NCI-H1694 (cell line): ENCODE measurements at regions not wholly inside any gene's neighbourhood (a gene's known extent, or its start where the extent isn't known, plus 50 kb on each side); places are given as distances from the start of the nearest gene placed in this dataset.
"Not testable (repeated sequence)": the region's sequence is repeated elsewhere in the genome, so short reads cannot be mapped to it uniquely, and the experiment has no call there.

ENCODE experiments used
- DNase-seq: peaks from one replicate; lab custom pipeline; 2025; lab: John Stamatoyannopoulos, UW

DNA sequence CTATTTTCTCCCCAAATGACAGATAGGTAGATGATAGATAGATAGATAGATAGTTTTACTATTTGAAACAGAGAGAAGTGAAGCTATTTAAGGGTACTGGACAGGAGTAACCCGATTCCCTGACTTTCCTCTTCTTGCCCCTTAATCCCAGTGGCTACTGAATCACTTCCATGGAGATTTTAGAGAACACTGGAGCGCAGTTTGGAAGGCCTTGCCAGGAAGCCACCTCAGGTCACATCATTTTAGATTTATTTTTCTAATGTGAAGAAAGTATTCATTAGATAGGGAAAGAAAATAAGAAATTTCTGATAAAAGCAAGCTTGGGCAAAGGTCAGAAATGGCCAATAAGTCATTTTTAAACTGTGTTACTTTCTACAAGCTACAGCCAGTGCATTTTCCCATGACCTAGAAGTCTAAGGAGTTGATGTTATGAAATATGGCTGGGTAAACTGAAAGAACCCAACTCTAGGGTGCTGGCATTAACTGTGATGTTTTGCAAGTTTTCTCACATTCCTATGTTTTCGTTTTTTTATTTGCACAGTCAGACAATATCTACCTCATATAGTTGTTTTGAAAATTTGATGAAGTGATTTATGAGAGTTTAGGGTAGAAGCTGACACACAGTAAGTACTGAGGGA is 544.7 kb upstream of the PTGER4 start:
- no peak for DNase-seq

DNA sequence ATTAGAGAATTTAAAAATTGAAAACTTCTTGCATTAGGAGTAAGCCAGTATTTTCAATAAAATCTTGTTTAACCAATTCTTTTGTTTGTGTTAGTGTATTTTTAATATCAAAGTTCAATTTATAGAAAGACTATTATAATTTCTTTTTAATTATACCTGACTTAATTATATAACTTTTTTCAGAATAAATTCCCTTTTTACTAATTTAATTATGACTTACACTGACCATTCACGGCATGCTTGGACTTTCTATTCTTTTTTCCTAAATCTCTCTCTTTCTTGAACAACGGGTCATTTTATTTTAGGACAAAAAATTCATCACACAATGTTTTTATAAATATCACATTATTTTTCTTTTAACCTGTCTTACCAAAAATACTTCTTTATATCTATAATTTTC is 555.3 kb upstream of the PTGER4 start:
- no peak for DNase-seq

DNA sequence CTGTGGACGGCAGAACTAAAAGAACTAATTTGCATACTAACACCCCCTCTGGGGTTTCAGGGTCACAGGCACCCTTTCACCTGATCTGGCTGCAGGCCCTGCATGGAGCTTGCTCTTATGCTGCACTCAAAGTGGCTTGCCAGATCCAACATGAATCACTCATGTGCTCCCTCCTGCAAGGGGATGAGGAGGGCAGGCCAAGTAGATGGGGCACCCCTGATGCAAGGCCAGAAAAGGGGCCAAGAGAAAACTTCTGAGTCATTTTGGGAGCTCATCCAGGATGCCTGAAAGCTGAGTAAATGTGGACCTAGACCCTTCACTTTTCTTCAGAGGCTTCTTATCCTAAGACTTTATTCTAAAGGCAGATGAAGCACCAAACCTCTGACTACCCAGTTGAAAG is 558.5 kb upstream of the PTGER4 start:
- no peak for DNase-seq

DNA sequence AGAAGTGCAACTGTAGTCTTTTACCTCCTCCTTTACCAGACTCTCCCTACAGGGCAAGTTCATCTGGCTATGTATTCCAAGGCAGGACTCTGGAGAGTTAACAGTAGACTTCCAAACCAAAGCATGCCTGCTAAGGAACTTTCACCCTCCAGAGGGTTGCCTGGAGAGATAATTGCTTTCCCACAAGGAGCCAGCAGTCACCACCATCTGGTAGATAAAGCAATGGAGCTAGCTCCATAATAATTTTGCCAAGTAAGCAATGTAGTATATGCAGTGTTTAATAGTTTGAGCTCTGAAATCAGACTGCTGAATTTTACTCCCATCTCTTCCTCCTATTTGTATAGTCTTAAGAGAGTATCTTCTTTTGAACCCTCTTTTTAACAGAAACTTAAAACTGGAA is 566.8 kb upstream of the PTGER4 start:
- no peak for DNase-seq

DNA sequence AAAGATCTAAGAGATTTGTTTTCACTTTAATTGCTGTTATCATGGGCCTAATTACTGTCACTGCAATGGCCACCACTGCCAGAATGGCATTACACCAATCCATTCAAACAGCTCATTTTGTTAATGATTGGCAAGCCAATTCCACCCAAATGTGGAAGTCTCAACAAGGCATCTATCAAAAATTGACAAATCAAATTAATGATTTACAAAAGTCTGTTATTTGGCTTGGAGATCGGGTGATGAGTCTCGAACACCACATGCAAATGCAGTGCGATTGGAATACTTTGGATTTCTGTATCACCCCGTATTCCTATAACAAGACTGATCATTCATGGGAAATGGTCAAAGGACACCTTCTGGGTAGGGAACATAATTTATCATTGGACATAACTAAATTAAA is 568.7 kb upstream of the PTGER4 start:
- DNase-seq = not testable (repeated sequence)

DNA sequence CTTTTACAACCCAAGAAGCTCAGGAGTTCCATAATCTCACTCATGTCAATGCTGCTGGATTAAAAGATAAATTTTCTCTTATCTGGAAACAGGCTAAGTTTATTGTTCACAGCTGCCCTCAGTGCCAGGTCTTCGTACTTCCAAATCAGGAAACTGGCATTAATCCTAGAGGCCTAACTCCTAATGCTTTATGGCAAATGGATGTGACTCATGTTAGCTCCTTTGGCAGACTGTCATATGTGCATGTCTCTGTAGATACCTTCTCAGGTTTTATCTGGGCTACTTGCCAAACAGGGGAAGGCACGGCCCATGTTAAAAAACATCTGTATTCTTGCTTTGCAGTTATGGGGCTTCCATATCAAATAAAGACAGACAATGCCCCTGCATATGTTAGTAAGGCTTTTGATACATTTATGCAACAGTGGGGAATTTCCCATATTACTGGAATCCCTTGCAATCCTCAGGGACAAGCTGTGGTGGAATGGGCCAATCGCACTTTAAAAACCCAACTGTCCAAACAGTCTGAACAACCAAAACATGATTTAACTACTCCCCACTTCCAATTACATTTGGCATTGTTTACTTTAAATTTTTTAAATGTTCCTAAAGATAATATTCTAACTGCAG is 570.8 kb upstream of the PTGER4 start:
- DNase-seq = not testable (repeated sequence)

DNA sequence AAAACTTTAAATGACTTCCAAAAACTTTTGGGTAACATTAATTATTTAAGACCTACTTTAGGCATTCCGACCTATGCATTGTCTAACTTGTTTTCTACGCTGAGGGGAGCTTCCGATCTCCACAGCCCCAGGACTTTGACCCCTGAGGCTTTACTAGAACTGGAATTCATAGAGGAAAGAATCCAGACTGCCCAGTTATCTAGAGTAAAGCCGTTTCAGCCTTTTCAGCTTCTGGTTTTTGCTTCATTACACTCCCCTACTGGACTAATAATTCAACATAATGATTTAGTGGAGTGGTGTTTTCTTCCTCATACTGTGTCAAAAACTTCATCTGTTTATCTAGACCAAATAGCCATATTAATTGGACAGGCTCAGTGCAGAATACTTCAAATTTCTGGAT is 571.9 kb upstream of the PTGER4 start:
- DNase-seq = not testable (repeated sequence)

DNA sequence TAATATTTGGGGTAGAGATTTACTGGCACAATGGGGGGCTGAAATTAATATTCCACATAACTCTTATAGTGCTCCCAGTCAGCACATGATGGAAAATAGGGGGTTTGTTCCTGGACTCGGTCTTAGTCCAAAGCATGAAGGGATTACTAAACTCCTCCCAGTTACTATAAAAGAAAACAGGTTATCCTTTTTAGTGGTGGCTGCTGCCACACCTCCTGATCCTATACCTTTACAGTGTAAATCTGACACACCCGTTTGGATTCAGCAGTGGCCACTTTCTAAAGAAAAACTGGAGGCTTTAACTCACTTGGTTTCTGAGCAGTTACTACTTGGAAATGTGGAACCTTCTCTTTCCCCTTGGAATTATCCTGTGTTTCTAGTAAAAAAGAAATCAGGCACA is 572.9 kb upstream of the PTGER4 start:
- DNase-seq = no peak

DNA sequence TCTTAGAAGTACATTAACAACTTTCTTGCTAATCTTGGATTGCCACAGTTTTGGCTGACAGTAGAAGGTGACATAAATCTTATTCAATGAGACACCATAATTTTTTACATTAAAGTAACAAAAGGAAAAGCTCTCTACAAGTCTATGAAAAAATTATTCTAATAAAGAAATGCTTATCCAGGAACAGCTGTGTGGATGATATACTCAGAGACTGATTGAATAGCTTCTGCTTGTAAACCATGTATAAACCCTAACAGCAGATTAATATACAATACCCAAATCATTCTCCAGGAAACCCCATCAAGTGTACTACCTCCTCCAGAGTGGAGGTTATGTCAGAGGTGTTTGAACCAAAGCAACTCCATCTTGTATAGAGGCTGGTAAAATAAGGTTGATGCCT is 581.4 kb upstream of the PTGER4 start:
- no peak for DNase-seq

DNA sequence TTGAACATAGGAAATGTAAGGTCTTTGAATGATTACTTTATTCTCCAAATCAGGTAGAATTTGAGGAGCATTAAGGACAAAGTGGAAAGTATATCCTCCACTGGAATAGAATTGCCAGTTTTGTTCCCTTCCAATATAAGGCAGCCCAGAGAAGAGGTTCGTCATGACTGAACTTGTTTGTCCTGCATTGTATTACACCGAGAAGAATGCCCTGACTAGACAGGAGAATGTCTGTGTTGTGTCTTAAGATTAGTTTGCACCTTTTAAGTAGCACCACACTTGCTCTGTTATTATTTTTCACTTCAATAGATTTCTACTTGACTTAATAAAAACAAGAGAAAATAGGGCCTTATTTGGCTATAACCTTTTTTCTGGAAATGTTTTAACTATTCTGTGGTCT is 586.2 kb upstream of the PTGER4 start:
- no peak for DNase-seq

DNA sequence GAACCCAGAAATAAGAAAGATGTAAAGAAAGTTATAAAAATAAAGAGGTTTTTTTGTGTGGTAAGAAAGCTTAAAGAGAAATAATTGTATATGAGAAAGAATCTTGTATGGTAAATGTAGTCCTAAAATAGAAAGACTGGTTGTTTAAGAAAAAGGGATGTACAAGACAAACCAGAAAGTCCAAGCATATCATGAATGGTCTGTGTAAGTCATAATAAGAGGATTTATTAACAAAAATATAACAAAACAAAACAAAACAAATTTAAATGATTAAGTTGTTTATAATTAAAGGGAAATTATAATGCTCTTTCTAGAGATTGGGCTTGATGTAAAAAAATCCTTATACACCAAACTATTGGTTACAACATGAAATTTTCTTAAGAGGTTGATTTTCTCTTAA is 590.4 kb upstream of the PTGER4 start:
- DNase-seq = no peak

DNA sequence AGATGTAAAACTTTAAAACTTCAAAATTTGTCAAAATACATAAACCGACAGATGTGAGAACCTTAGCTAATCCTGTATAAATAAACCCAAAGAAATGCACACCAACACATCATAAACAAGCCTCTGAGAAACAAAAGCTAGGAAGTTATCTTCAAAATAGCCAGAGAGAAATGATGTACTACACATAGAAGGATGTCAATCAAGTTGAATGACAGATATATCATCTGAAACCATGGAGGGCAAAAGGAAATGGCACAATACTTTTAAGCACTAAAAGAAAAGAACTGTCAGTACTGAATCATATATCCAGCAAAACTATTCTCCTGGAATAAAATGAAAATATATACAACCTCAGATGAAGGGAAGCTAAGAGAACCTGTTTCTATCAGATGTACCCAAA is 595.1 kb upstream of the PTGER4 start:
- no peak for DNase-seq

DNA sequence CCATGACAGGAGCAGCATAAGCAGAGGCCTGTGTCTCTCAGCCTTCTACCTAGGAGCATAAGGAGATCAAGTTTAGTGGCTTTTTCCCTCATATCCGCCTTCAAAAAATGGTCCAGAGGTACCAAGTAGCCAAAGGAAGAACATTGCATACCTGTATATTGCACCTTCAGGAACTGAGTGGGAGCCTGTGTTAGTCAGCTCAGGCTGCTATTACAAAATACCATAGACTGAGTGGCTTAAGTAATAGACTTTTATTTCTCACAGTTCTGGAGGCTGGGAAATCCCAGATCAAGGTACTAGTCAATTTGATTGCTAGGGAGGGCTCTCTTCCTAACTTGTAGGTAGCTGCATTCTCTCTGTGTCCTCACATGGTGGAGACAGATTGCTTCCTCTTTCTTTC is 597.4 kb upstream of the PTGER4 start:
- DNase-seq = no peak

DNA sequence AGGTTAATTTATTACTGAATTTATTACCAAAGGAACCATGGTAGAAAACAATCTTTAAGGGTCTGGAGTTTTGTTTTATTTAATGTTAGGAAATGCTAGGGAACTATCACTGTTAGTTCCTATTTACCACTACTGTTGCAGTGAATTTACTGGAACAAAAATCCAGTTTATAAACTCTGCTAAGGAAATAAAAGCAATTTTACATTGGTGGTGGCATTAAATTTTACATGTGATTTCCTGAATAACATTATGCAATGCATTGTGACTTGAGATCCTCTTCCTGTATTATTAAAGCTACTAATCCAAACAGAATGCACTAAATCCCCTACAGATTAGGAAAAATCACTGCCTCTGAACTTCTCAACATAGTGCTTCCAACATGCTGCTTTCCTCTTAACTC is 599.5 kb upstream of the PTGER4 start:
- no peak for DNase-seq

DNA sequence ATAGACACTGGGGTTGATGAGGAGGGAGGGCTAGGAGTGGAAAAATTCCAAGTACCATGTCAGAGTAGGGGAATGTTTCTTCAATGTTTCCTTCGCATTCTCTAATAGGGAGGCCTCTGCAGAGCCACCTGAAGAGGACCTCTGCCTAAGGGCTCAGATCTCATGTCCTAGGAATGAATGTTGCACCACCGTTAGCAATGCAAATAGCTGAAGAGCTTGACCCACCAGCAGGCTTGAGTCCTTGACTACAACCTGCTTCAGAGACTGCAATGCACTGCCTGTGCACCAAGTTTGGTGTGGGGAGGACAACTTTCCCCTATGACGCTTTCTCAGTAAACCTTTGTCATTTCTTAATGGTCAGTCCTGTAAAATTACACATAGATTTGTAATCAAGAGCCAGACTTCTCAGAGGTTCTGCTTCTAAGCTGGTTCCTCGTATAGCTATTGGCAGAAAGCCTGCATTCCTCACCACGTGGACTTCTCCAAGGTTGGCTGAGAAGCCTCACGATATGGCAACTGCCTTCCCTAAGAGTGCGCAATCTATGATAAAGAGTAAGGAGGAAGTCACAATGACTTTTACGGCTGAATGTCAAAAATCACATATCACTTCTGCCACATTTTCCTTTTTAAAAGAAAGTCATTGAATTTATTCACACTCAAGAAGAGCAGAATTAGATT is 600.7 kb upstream of the PTGER4 start:
- DNase-seq = no peak

DNA sequence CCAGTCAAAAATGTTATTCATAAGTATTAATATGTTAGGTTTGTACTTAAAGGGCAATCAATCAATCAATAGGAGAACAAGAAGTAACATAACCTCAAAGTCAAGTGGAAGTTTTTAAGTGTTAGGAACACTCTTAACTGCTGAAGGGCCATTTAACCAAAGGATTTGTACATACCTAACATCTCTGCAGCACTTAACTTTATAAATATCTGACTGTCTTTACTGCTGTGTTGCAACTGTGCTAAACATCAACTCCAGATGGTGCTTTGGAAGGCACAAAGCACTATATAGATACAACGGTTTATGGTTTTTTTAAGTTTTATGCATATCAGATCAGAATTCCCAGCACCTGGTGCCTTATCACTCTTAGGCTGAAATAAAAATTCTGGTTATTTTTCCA is 604.9 kb upstream of the PTGER4 start:
- no peak for DNase-seq

DNA sequence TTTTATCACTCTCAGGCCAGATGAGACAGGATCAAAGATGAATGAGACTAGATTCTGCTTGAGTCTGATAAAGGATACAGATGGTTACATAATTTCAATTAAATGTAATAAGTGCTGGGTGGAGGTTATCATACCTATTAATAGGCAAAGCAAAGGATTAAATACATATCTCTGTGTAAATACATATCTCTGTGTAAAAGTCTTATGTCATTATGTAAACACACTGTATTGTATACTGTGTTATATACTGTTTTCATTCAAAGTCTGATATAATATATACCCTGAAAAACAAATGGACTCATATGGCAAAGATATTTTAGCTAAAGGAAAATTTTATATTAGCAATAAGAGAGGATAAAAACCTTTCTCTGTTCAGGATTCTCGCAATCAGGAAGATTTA is 605.8 kb upstream of the PTGER4 start:
- DNase-seq = no peak

DNA sequence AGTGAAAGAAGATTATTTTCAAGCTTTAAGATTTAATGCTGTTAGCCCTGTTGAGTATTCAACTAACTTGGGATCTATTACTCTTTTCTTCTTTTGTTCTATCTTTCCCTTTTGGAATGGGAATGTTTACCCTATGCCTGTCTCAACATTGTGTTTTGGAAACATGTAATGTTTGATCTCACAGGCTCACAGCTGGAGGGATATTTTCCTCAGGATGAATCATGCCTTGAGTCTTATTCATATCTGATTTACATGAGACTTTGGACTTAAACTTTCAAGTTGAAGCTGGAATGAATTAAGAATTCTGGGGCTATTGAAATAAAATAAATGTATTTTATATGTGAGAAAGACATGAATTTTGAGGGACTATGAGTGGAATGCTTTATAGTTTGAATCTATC is 607.8 kb upstream of the PTGER4 start:
- DNase-seq = no peak

DNA sequence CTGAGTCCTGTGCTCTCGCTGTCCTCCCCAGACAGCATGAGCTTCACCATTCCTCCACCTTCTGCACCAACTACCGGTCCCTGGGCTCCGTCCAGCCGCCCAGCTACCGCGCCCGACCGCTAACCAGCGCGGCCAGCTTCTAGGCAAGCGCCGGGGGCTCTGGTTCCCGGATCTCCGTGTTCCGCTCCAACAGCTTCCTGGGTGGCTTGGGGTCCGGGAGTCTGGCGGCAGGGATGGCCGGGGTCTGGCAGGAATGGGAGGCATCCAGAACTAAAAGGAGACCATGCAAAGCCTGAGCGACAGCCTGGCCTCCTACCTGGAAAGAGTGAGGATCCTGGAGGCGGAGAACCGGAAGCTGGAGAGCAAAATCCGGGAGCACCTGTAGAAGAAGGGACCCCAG is 613.1 kb upstream of the PTGER4 start:
- DNase-seq = no peak

DNA sequence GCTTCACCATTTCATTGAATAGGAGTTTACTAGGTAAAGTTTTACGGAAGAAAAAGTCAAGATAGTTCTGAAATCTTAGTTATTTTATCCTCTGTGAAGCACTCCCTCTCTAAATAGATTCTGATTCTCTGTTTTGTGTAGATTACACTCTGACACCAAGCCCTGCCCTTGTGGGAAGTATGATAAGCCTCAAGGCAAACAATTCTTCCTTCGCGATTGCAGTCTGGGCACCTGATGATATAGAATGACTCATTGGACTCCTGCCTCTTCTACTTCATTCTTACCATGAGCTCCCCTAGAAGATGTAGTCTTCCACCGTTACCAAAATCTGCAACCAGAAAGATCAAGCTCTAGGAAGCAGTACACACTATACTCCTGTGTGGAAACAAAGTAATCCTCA is 626.9 kb upstream of the PTGER4 start:
- no peak for DNase-seq

DNA sequence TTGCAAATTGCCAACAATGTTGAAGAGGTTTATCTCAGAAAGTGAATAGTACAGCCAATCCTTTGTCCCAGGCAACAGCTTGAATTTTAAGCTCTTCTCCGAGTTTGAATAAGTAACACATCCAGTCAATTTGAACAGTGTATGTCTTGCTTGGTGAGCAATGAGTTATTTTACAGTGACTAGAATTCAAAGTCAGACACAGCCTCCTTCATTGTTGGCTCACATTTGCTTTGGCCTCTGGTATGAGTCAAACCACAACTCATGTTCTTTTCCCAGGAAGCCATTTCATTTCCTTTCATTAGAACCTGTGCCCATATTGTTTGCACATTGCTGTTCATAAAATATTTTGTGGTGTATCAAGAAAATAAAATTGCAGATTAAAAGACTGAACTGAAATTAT is 622.0 kb upstream of the DAB2 start:
- no peak for DNase-seq

DNA sequence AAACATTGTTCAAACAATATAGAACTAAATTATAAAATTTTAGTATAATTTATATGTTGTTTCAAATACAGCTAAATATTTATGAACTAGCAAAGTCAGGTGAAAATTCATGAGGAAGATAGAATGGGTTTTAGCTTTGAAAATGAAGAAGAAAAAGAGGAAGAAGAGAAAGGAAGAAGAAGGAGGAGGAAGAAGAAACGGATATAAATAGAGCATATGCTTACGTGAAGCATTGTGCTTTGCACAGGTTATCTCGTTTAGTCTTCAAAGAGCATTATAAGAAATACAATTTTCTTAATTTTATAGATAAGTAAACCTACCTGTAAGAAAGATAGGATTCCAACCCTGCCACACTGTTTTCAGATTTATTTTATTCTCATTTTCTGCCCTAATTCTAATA is 620.6 kb upstream of the DAB2 start:
- no peak for DNase-seq

DNA sequence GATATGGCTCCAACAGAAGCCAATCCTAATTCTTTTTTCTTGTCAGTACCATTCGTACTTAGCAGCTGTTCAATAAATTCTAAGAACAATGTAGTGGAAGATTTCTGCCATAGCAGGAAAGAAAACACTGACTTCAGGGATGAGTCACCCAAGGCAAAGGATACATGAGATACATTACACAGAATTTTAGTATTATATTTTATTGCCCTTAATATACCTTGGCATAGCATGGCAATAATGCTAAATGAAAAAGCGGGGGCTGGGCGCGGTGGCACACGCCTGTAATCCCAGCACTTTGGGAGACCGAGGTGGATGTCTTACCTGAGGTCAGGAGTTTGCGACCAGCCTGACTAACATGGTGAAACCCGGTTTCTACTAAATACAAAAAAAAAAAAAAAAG is 619.1 kb upstream of the DAB2 start:
- DNase-seq = no peak

DNA sequence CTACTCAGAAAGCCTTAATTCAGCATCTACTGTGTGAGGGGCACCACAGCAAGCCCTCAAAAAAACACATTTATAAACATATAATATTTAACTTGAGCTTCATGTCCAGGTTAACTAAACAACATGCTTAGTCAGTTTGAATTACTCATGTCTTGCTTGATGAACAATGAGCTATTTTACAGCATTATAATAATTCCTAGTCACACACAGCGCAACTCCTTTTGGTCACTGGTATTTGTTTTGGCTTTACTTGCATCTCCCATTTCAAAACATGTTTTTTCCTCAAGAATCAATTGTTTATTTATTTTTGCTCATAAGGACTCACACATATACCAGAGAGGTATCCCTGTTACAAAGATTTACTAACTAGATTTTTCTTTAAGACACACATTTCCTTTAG is 616.7 kb upstream of the DAB2 start:
- DNase-seq = no peak
